ENCODE measurements at regions not wholly inside any gene's neighbourhood (a gene's known extent, or its start where the extent isn't known, plus 50 kb on each side); places are given as distances from the start of the nearest gene placed in this dataset.

- no peak for TF ChIP-seq POLR2A (IDR thresholded peaks at IDR 0.05; ENCODE audit: low read length)
- TF ChIP-seq GATA1 (IDR thresholded peaks at IDR 0.05; ENCODE audit: low read depth, low read length): no peak
Observed at GRCh38 chr21:19767546-19767945, 1230.7 kb upstream of the NCAM2 start.
